NCI-H187 (cell line): ENCODE measurements at regions not wholly inside any gene's neighbourhood (a gene's known extent, or its start where the extent isn't known, plus 50 kb on each side); places are given as distances from the start of the nearest gene placed in this dataset.

Experiments
- DNase-seq, 2 experiments: peaks; one replicate each; lab custom pipeline; 2025; lab: John Stamatoyannopoulos, UW

DNA sequence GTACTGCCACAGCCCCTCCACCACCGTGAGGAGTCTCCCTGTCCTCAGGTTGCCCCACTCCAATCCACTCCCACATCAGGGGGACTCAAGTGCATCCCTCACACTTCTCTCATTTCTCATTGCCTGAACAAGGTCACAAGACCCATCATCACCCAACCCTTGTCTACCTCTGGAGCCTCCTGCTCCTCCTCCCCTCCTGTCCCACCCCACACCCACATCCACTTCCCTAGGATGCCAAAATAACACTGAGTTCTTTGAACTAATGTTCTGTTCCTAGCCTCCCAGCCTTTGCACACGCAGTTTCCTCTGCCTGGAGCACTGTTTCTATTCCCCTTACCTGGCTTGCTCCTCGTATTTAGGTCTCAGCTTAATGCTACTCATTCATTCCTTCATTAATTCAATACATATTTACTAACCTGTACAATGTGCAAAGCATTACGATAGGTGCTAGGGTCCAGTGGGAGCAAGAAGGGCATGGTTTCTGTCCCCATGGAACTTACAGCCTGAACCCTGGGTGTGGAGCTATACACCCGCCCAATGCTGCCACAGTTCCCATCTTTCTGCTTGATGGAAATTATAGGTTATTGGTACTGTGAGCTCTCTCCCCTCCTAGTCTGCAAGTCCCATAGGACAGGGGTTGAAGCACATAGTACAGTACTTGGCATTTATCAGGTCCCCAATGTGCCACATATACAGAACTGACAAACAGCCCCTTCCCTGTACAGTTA is 96.1 kb upstream of the GRIK3 start:
- no peak for DNase-seq

DNA sequence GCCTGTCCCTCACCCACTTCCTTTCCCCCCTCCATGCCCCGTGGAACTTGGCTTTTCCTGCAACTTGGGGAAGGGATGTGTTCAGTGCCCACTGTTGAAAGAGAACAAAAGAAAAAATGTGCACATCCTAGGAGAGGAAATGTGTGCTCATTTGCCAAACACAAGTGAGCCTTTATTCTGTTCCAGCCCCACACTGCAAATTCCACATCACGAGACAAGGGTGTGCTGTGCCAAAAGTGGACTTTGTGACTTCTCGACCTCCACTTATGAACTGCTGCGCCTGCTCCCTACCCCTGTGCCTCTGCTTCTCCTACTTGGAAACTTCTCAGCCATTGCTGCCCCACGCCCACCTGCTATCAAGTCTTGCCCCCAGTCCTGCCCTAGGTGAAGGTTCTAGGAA is 97.0 kb upstream of the GRIK3 start:
- DNase-seq: no peak

DNA sequence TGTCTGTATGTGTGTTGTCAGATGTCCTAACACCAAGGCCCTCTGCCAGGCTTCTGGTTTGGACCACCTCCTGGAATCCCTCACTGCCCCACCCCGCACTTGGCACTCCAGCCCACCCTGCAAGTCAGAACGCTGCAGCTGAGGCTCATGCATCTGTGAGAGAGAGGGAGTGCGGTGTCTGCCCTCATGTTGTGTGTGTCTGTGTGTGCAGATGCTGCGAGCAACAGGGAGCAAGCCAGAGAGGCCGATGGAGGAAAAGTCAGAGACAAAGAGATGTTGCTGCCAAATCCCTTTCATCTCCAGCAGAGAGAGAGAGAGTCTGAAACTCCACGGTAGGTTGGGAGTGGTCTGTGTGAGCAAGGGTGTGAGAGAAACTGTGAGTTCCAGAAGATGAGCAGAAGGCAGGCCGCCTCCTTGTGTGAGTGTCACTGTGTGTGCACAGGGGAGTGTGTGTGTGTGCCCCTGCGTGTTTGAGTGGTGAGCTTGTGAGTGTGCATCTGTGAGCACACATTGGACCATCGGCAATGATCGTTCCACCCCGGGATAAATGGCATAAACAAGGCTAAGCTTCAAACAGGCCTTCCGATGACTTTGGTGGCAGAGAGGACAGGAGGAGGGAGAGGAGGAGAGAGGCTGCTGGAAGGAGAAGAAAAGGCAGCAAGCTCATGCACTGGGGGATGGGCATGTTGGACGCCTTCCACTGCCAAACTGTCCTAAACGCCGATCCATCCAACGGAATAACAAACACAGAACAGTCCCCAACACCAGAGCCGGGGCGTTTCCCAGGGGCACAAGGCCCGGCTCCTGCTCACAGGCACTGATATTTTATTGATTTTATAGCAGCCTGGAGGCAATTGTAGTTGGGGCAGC is 99.2 kb upstream of the GRIK3 start:
- DNase-seq: no peak

DNA sequence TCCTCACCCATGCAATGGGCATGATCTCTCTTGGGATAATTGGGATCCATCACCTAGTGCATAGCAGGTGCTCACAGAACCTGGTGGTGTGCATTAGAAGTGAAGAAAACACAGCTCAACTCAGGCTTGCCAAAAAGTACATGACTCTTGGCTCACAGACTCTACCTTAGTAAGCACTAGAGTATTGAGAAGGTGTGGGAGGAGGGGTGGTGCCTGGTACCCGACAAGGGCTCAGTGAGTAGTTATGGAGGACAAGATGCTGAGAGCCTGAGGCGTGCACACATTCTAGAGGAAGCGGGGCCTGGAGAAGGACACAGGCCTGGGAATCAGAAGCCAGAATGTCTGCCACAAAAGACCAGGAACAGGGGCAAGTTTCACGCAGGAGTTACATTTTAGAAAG is 100.3 kb upstream of the GRIK3 start:
- no peak for DNase-seq

GRCh38 chr1:37135032-37135431 is 100.7 kb upstream of the GRIK3 start:
- no peak for DNase-seq

DNA sequence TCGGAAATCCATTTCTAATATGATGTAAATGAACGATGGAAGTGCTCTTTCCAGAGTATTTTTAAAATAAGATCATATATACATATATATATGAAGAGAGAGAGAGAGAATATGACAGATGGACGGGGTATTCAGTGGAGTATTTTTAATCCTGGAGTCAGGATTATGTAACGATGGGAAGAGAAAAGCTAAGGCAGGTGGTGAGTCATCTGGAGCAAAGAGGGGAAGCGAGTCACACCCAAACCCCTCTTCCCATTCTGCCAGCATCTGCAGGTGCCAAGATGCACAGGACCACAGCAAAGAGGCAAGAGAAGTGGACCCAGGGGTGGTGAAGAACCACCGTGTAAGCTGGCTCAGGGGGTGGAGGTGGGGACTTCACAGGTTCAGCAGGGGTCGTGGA is 102.7 kb upstream of the GRIK3 start:
- DNase-seq: no peak

GRCh38 chr1:37137601-37138000 is 103.3 kb upstream of the GRIK3 start:
- no peak for DNase-seq

DNA sequence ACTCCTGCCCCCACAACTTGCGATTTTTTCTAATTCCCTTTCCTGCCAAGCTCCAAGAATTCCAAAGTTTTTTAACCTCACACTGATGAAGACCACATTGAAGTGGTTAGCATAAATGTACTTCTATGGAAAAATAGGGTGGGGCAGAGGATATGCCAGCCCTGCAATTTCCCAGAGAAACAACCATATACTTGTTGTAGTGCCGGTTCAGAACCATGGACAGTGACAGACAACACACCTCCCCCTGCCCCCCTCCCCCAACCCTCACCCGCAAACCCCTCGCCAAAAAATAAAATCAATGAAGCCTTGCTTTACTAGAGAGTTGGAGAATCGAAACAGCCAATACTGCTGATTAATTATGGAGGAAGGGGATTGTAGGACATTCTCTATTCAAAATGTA is 109.5 kb upstream of the GRIK3 start:
- no peak for DNase-seq

DNA sequence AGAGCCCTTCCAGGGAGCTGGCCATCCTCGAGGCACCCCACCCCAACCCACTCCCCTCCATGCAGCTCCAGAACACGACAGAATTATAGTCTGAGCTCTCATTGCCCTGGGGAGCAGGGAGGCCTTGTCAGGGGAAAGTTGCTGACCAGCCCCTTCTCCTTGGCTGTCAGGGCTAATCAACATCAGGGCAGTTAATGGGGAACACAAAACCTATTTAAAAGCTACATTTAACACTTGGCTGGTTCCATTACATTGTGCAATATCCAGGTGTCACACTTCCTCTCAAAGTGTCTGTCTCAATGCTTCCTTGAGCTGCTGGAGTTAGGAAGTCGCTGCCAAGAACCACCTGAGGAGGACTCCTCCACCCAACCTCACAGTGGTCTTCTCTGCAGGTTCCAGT is 111.8 kb upstream of the GRIK3 start:
- DNase-seq: no peak

GRCh38 chr1:37147392-37147831 is 113.1 kb upstream of the GRIK3 start:
- DNase-seq: no peak

- no peak for DNase-seq
Observed at GRCh38 chr1:37147906-37148305, 113.6 kb upstream of the GRIK3 start.

DNA sequence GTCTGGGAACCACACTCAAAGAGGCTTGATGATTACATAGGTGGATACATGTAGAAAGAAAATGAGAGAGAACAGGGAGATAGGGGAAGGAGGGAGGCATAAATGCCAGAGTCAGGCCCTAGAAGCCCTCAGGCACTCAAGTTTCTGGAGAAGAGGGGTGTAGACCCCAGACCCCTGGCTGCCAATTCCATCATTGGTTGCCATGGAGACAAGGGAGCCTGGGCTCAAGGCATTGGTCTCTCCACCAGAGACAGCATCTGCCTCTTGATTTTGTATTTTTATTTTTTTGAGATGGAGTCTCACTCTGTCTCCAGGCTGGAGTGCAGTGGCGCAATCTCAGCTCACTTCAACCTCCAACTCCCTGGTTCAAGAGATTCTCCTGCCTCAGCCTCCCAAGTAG is 114.3 kb upstream of the GRIK3 start:
- no peak for DNase-seq

DNA sequence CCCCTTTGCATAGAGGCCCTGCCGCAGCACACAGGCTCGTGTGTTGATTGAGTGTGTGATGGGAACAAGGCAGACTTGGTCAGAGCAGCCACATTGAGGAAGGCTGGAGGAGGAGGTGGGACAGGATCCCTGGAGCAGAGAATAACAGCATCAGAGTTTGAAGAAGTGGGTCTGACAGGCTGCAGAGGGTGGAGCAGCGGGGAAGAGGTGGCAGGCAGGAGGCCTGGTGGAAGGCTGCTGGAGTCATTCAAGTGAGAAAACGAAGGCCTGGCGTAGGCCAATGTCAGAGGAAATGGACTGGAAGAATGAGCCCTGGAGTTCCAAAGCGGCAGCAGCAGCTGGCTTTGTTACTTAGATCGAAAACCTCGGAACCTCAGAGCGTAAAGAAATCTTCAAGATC is 115.0 kb upstream of the GRIK3 start:
- DNase-seq: no peak

- DNase-seq: no peak
Observed at GRCh38 chr1:37150986-37151385, 116.7 kb upstream of the GRIK3 start.

DNA sequence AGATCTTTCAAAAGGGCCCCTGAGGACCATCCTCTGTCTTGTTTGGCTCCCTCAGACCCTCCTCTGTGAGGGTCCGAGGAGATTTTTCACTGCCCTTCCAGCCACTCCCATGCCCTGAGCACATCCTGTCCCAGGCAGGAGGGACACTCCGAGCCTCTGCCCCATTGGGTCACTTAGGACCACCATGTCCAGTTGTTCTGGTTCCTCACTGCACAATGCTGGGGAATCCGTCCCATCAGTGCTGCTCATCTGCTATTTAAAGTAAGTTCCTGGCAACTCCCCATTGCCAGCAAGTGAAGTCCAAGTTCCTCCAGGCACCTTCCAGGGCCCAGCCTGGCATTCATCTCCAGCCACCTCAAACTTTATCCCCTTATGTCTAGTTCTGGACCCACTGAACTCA is 117.5 kb upstream of the GRIK3 start:
- DNase-seq: no peak

DNA sequence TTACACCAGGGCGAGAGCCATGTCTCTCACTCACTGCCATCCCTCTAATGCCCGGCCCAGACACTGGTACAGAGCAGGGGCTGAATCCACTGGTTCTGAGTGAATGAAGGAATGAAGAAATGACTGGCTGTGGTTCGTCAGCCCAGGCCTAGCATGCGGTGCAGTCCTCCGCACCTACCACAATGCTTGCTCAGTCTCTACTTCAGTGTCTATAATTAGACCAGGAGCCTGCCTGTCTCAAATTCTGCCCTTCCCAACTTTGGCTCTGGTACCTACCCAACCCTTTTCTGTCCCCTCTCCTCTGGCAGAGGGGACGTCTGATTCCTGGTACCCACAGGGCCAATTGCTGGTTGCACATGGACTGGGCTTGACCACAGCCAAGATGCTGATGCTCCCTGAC is 118.2 kb upstream of the GRIK3 start:
- DNase-seq: no peak

DNA sequence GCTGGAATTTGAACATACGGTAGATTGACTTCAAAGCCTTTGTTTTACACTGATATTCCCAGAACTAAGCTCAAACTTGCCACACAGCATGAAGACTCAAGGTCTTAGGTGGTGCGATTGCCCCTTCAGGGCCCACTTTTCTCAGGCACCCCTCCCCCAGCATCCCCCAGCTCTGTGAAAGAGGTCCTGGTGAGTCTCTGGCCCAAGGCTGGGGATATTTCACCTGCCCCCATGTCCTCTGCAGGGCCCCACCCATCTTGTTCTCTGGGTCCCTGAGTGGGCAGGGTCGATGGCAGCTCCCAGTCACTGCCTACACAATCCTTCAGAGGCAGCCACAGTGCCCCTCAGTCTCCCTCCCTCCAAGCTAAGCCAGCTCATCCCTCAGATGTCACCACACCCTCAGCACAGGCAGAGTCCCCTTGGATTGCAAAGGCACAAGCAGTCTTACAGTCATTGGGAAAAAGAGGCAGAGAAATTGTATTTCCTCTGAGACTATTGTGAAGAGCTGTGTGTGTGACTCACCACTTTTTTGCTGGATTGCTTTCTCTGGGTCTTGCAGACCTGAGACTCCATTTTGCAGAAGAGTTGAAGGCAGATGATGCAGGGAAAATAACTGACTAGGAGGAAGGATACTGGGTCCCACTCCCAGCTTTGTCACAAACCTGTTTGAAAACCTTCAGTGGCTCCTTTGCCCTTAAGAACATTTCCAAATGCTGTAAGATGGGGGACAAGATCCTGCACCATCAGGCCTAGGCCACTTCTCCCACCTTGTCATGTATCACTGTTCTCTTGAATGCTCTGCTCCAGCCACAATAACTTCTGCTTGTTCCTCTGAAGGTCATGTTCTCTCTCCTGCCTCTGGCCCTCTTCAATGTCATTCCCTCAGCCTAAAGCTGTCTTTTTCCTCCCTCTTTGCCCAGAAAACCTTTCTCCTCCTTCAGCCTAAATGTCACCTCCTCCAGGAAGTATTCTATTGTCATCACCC is 119.1 kb upstream of the GRIK3 start:
- no peak for DNase-seq

DNA sequence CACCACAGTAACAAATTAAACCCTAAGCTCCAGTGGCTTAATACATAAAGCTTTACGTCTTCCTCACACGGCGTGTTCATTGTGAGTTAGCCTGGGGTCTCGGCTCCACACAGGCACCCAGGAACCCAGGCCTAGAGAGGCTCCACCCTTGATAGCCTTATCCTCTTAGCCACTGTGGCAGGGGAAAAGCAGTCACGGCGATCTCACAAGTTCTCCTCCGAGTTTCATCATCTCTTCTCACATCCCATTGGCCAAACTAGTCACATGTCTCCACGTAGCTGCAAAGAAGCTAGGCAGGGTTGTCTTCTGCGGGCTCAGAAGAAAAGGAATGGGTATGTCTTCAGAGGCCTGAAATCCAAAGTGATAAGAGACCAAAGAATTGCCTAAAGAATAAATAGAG is 122.3 kb upstream of the GRIK3 start:
- no peak for DNase-seq

DNA sequence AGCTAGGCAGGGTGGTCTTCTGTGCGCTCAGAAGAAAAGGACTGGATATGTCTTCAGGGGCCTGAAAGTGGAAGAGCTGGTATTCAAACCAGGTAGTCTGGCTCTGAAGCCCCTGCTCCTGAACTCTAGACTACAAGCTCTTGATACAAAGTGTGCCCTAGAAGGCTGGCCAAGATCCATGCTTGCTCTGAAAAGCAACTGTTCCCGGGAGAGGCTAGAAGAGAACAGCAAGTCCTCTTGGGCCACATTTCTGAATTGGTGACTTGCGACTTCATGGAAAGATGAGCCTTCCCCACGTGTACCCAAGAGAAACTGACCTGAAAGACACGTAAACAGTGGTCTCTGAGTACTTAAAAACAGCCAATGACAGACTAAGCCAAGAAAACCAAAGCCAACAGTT is 123.3 kb upstream of the GRIK3 start:
- DNase-seq: no peak

- DNase-seq: no peak
Observed at GRCh38 chr1:37158113-37158749, 123.9 kb upstream of the GRIK3 start.

DNA sequence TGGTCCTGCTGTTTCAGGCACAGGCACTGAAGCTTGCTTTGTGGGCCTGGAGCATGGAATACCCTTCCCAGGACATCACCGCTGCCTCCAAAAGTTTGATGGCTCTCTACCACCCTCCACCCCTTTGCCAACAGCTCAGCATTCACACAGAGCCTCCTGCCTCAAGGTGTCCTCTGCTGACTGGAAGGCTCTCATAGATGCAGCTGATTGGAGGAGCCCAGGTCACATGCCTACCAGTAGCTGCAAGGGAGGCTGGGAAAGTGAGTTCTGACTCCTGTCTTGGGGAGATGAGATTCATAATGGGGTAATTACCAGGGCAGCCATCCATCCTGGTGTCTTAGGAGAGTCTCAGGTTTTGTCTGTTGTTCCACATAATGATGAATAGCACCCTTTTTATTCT is 124.8 kb upstream of the GRIK3 start:
- DNase-seq: no peak

DNA sequence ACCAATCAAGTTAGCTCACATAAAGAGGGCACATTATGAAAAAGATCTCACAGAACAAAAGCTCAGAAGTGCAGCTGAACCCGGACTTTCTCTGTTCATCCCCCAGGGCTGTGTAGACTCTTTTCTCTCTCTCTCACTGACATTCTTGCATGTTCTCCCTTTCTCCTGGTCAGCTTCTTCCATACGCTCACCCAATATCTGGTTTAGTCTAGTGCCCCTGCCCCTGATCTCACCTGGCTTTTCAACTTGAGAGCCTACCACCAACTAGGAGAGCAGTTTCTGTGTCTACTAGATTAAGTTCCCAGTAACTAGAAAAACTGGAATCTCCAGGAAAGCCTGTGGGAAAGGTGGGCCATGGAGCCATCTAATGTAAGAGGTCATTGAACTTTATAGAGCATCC is 126.9 kb upstream of the GRIK3 start:
- no peak for DNase-seq
